ENCODE measurements at regions not wholly inside any gene's neighbourhood (a gene's known extent, or its start where the extent isn't known, plus 50 kb on each side); places are given as distances from the start of the nearest gene placed in this dataset.

DNA sequence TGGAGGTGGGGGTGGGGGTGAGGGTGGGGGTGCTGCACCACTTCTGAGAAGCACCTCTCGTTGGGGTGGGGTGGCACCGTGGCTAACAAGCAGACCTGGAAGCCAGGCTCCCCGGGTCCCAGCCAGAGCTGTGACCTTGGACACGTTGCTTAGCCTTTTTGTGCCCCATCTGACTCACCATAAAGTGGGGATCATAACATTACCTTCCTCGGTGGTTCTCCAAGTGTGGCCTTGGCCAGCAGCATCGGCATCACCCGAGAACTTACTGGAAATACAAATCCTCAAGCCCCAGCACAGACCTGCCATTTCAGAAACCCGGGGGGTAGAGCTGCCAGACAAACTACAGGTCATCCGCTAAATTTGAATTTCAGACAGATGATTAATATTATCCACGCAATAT, 58.7 kb upstream of the SLC66A3 start (continued):
- no peak for TF ChIP-seq HDAC2 (IDR thresholded peaks at IDR 0.05; ENCODE audit: borderline replicate concordance in 1 of 2, low read depth in 2 of 2, low read length in 2 of 2)
- TF ChIP-seq GABPA (IDR thresholded peaks at IDR 0.05; ENCODE audit: borderline replicate concordance, insufficient read depth, low read length), result no peak
- no peak for TF ChIP-seq KDM5A (IDR thresholded peaks at IDR 0.05; ENCODE audit: low read length)

All from H1 (cell line).